Renal cortical epithelial cell (primary cell): ENCODE measurements at regions not wholly inside any gene's neighbourhood (a gene's known extent, or its start where the extent isn't known, plus 50 kb on each side); places are given as distances from the start of the nearest gene placed in this dataset.

Source experiments
- DNase-seq: peaks from one replicate; pipeline ENCODE4 v3.0.0-alpha.2; 2011; ENCODE audit warnings: low read depth

DNA sequence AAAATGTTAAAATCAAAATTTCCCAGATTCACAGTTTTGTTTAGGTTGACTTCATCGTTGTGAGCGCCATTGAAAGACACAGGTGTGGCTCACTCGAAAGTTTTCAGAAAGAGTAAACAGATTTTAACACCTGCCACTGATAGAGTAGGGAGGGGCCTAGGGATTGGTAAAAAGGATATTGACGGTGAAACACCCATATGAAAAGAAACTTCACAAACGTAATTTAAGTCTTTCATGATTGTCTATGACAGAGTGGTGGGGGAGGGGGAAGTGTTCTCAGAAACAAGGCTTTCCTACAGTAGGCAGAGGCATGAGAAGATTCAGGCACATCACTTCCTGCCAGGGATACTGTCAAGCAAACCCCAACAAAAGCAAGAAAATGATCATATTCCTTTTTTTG, 101.4 kb downstream of the PERP start:
- DNase-seq: no peak

DNA sequence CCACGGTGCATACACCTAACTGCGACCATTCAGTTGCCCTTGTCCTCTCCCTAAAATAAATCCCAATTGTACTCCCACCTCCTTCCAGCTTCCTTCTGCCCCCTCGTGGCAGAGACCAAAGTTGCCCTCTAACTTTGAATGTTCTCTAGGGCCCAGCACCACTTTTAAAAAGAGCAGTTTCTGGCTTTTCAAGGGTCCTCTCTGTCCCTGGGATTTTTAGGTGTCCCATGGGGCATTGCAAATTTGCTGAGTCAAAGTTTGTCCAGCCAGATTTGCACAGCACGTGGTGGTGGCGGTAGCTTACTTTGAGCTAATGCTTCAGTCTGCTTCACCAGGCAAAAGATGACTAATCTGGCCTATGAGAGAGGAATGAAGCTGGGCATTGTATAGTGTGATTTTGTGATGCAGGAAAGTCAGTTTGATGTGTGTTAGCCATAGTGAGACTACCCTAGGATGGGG, 100.2 kb downstream of the PERP start:
- peak; percentile 50 for DNase-seq

DNA sequence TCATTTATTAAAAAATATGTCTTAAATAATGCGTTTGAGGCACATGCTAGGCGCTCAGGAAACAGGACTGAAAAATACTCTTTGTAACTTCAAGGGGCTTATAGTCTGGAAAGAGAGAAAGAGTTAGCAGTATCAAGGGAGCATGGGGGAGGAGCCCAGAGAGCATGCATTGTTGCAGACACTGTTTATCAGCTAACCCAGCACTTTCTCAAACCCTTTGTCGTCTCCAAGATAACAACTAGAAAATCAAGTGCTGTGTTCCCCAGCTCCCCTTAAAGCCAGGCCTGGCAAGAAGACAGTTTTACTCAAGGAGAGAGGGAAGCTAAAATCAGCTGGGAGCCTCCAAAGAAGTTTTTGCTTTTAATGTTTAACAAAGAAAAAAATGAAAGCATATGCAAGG, 98.4 kb downstream of the PERP start:
- no peak for DNase-seq

DNA sequence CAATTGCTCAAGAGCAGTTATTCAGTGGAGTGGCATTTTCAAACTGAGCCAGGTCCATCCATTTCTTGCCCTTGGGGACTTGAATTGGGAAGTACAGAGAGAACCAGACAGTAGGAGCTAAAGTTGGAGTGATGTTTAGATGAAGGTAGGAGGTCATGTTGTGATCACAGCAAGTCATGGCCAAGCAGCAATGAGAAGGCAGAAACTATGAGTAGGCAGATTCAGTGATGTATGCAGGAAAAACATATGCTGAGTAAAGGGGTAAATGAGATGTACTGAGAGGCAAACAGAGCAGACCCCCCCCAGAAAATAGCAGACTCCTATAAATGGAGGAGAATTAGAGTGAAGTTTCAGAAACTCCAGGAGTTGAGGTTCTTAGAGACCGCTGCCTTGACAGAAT, 95.8 kb downstream of the PERP start:
- no peak for DNase-seq

DNA sequence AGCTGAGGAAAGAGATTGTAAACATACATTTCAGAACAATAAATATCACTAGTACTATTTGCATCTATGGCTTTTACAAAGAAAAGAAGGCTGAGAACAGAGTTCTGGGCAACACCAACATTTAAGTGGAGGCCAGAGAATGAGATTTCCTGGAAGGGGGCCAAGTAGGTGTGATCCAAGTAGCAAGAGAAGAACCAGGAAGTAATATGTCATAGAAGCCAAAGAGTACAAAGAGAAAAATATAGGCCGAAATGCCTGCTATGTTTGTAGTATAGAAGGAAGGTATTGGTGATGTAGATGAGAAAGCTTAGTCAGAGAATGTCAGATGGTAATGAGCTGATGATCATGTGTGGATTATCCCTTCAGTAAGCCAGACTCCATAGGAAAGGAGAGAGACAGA, 94.5 kb downstream of the PERP start:
- no peak for DNase-seq

DNA sequence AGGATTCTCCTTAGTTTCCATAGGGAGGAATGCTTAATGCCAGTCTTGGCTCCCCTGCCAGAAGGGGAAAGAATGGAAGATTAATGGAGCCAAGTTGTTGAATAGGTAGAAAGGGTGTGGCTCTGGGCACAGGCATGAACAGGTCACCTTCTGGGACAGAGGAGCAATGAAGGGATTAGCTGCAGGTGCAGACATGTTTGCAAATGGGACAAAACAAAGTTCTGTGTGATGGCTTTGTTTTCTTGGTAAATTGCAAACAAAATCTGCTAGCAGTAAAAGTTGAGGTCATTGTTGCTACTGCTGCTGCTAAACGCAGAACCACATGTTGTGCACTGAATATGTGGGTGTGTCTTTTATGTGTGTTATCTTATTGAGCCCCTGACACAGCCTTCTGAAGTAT, 93.3 kb downstream of the PERP start:
- no peak for DNase-seq

DNA sequence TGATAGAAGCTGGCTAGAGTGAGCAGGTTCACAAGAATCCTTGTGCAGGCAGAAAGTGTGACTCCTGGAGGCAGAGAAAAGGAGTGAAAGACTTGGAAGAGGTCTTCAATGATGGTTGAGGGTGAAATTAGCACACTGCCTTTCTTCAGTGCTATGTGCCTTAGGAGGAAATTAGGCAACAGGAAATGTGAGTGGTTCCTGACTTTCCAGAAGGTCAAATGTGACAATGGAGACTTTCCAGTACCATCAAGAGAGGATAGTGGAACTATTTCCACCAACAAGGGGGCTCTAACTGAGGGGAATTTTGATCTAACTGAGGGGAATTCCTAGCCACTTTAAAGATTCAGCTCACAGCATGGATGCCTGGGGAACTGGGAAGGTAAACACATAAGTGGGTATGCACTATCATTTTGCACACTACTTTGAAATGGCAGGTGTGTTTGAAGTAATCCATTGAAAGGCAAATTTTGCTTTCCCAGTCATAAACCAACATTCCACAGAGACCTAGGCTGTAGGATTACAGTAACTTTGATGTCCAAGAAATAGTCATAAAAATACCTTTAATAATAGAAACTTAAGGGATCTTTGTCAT, 90.0 kb downstream of the PERP start:
- no peak for DNase-seq

DNA sequence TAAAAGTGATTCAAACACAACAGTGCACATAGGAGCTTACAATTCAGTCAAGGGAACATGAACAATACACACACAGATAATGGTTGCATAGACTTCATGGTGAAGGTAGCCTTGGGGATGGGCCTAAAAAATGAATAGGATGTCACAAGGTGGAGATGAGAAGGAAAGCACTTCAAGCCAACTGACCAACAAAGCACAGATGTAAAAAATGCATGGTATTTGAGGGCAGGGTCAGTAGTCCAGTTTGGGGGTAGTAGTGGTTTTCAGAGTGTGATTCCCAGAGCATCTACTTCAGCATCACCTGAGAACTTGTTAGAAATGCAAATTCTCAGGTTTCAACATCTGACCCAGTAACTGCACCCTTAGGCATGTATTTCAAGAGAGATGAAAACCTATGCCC, 88.9 kb downstream of the PERP start:
- DNase-seq: no peak

DNA sequence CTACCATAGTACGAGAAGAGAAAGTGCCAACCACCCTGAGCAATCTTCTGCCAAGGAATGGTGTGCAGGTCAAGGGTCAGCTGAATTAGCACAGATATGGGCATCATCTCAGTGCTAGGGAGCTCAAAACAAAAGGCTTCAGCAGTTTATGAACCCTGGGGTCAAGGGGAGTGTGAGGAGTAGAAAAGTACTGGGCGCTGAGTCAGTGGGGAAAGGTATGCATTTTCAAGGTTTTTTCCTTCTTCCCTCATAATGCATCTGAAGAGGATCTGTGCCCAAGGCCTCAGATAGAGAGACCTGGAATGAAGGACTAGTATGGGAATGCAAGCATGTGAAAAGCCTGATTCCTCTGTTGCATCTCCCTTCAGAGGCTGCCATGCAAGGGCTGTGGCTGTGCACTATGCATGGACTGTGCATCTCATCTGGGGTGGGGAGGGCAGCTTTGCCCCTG, 81.7 kb downstream of the PERP start:
- peak; percentile 16 for DNase-seq

DNA sequence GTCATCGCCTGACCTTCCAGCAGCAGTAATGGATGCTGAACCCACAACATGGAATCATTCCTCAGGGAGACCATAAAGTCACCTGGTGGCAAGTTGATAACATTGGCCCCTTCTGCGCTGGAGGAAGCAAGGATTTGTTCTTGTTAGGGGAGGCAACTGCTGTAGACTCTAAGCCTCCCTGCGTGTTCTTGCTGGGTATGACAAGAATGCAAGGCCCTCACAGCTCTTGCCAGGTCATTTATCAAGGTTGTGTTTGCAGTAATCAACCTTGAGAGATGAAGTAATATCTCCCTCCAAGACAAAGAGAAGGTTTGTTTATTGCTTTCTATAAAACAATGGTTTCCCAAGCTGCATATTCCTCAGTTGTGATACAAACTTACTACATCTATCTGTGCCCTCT, 80.9 kb downstream of the PERP start:
- DNase-seq: peak; percentile 9

DNA sequence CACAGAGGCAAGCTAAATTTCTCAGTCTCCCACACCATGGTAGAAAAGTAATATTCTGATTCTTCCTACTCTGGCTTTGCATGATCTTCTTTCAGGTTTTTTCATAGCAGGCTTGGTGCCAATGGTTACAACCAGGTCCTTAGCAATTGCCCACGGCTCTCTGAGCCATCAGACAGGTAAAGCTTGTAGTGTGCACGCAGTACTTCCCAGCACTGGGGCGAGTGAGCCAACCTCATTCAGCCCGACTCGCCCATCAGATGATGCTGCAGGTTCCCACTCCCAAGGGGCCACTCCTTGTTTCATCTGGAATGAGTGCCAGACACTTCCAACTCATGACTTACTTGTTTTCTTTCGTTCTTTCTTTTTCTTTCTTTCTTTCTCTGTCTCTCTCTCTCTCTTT, 78.3 kb downstream of the PERP start:
- DNase-seq: no peak

DNA sequence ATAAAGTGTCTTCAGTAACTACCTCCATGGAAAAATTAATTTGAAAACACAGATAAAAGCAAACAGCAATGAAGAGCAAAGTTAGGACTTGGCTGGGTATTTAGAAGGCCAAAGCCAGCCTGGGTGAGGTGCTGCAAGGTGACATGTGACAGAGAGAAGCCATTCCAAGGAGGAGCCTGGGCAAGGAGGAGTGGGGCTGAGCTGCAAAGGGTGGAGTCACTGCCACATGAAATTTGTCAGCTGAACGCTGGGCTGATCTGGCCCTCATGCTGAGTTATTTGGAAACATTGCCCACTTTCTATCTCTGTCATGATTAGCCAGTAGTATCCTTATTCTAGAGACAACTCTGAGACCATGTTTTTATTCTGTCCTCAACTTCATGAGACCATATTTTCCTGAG, 76.3 kb downstream of the PERP start:
- no peak for DNase-seq

DNA sequence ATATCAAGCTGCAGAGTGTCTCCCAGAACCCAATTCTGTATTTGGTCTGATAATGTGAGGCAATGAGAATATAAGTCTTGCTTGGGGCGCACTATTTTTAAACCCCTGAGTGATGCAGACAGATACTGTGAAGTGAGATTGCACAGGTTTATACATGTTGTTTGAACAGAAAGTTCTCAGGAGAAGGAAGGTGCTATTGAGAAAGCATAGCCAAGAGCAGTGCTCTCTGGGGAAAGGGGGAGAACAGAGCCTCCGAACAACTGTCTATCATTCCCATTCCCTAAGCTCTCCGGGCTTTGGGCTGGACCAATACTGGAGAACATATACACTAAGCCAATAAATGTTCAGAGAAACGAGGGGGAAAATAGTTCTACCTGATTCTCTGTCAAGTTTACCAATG, 75.8 kb downstream of the PERP start:
- DNase-seq: no peak

DNA sequence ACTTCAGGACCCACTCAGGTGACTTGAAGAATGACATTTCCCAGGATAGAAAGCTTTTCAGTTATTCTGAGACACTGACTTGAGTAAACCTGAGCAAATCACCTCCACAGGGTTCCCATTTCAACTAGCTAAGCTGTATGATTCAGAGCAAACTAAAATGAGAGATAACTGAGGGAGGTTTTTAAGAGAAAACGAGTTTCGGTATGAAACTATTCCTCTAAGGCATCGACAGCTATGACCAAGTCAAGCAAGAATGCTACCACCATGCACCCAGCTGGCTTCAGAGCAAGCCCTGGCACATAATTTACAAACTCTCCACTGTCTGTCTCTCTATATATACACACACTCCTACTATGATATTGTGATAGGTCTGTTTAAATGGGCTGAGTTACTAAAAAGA, 75.4 kb downstream of the PERP start:
- DNase-seq: no peak

DNA sequence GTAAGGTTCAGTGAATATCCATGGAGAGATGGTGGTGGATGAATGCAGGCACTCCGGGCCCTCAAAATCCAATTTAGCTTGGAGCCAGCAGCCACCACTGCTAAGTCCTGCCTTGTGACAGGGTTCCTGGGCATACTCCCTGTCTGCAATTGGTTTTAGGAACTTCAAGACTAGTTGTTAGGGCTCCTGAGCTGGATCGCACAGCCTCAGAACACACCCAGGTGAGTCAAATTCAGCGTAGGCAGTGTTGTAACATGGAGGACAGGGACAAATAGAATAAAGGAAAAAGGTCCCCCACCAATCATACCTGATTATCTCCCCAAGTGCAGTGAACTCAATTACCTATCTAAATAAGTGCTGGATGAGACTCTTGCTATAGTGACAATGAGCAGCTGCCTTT, 74.6 kb downstream of the PERP start:
- DNase-seq: no peak

DNA sequence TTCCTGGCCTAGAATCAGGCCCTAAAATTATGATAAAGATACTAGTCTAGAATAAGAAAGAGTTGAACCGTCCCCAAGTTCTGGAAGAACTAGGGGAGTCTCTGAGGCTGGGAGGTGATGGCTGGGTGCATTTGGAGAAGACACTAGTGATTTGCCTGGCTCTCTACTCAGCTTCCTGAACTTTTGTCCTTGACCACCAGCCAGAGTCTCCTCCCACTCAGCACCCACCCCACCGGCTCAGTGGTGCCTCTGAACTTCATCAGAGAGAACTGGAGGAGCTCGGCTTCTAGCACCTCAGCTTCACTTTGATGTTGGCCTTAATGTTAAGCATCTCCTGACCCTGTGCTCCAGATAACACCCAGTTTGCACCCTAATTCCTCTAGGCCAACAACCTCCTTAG, 73.0 kb downstream of the PERP start:
- no peak for DNase-seq

DNA sequence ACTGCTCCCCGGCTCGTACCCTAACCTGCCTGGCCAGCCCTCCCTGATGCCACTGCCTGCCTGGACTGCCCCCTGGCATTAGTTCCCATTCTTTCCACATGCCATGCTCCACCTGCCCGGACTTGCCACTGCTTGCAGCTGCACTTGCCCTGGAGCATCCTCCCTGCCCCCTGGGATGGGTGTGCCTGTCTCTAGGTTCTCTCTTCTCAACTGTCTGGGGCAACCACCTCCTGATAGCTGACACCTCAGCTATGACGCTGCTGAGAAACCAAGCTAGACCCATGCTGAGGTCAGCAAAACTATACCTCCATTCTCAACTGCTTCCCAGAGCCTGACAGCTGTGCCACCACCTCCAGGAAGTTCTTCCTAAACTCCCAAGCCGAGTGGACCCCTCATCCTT, 72.1 kb downstream of the PERP start:
- DNase-seq: no peak

DNA sequence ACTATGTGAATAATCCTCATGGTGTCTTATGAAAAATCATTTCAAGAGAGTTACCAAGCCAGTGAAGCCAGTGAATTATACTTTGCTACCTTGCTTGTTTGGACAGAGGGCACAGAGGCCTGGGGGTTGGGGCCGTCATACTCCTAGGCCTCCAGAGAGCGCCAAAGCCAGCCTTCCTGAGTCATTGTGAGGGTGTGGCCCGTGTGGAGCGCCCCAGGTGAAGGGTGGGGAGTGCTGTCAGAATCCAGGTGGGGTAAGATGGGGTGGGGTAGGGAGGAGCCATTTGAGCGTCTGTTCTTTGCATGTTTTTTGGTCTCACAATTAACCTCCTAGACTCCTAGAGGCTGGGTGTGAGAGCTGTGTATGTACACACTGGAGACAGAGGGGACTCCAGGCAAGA, 71.1 kb downstream of the PERP start:
- no peak for DNase-seq

DNA sequence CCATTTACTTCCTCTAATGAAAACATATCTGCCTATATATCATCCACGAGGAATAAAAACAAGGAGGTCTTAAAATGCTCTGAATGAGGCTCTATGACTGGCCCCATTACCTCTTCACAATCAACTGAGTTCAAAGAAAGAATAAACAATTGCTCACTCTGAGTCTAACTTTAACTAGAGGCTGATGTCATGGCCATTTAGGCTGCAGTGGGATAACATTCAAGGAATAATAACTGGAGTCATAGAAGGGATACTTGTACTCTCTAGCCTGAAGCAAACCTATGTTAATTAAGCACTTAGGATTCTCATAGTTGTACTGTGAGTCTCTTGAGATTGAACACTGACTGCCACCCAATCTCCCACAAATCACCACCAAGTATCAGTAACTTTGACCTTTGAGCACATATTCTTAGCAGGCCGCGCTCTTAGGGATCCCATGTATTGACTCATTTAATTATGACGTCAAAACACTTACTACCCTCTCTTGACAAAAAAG, 70.2 kb downstream of the PERP start:
- DNase-seq: peak; percentile 91

DNA sequence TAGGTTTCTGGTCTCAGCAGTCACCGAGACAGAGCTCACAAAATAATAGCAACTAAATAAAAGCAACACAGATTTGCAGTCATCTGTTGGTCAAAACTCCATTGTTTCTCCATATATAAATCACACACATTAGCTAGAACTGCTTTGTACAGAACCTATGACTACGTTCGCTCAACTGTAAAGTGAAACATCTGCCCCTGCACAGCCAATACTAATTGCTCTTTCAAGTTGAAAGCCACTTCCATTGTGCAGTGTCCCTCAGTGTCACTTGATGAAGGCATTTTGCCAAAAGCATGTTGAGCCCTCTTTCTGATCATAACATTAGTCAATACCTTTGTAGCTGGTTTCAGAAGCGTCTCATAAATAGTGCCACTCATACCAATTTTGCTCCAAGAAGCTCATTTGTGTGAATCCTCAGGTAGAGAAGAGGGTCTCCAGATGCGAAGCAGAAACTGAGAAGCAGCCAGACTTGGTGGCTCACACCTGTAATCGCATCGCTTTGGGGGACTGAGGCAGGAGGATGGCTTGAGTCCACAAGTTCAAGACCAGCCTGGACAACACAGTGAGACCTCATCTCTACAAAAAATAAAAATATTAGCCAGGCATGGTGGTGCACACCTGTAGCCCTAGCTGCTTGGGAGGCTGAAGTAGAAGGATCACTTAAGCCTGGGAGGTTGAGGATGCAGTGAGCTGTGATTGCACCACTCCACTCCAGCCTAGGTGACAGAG, 68.9 kb downstream of the PERP start:
- peak; percentile 29 for DNase-seq
